ENCODE measurements at regions not wholly inside any gene's neighbourhood (a gene's known extent, or its start where the extent isn't known, plus 50 kb on each side); places are given as distances from the start of the nearest gene placed in this dataset.

DNA sequence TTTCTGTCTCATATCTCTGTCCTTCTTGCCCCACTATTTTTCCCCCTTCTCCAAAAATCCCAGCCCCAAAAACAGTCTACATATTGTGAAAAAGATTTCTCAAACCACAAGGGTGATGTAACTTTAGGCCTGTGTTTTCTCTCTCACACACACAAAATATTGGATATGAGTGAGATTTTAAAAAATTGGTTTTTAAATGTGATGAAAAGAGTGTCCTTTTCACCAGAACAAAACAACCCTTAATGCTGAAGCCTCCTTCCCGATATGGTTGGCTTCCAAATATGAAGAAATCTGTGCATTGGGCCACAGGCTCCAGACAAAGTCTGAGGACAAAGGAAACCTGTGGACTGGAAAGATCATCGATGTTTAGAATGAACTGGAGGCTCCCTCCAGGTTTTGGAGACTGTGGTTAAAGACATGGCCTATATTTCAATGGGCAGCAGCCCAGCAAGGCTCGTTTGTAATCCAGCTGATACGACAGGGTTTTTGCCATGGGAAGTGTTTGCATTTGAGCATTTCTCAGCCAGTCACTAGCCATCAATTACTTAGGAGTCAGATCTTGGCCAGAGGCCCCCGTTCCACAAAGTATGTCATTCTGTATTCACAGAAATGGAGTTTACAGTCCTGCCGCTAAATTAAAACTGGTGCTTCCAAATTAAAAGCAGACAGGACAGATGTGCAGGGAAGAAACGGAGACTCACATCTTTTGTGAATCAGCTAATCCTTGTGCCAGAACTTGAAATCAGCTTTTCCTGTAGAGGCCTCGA is 546.3 kb downstream of the EBF1 start:
- peak; percentile 71 for DNase-seq

DNA sequence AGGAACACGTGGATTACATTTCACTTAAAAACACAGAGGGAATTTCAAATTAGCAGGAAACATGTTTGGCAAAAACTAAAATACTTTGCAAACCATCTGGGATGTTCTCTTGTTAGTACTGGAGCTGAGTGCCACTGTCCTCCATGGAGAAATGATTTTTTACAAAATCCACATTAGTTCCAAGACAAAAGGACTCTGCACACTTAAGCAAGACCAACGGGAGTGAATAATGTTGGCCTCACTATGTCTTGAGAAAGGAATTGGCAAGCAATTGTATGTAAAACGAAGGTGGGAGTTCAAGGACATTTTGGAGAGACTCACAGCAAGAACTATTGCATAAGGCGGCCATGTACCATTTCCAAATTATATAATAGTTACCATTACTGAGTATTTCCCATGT is 547.5 kb downstream of the EBF1 start:
- no peak for DNase-seq

GRCh38 chr5:158549311-158549710 is 550.4 kb downstream of the EBF1 start:
- DNase-seq, result no peak

- peak; percentile 32 for DNase-seq
Measured at GRCh38 chr5:158546748-158547147, 553.0 kb downstream of the EBF1 start.

DNA sequence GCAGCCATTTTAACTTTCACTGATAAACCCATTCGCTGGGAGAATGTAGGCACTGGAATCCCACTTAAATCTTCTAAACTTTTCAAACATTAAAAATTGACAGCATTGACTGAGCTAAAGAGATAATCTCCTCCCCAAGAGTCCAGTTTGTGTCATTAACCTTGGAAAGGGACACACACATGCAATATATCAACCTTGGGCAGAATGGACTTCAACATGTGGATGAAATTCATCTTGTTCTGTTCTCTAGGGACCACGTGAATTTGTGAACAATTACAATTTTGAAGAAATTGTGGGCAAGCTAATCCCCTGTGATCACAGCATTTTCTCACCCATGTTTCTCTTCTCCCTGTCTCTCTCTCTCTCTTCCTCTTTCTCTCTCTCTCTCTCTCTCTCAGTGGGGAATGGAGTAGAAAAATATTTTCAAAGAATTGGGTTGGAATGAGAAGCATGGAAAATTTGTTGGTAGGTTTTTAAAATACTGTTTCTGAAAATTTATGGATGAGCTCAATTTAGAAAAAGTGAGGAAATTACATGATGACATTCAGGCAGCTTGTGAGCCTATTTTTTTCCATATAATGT is 553.7 kb downstream of the EBF1 start:
- peak; percentile 55 for DNase-seq

GRCh38 chr5:158544388-158545339 is 555.1 kb downstream of the EBF1 start:
- no peak for DNase-seq

- DNase-seq, result peak; percentile 58
Measured at GRCh38 chr5:158543539-158544387, 556.0 kb downstream of the EBF1 start.

- DNase-seq, result no peak
Measured at GRCh38 chr5:158541536-158542297, 558.0 kb downstream of the EBF1 start.

DNA sequence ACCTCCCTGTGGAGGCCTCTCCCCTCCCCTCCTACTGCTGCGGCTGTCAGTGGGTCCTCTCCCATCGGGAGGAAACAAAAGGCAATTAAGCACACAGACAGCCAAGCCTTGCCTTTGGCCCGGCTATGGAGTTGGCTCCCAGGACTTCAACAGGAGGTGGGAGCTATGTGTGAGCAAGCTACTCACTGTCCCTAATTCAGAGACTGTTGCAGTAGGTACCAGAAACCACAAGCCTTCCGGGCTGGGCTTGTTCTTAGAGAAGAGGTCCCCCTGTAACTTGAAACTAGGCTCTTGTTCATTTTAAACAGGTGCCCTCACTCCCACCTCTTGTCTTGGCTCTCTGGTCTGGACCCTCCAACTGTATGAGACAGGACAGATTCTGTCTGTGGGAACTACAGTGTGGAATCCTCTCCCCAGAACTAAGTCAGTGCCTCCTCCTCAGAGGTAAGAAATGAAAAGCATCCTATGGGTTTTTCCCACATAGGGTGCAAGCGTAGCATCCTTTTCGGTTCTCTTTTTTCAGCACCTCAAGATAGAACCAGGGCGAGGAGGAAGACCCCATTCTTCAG is 561.1 kb downstream of the EBF1 start:
- no peak for DNase-seq

DNA sequence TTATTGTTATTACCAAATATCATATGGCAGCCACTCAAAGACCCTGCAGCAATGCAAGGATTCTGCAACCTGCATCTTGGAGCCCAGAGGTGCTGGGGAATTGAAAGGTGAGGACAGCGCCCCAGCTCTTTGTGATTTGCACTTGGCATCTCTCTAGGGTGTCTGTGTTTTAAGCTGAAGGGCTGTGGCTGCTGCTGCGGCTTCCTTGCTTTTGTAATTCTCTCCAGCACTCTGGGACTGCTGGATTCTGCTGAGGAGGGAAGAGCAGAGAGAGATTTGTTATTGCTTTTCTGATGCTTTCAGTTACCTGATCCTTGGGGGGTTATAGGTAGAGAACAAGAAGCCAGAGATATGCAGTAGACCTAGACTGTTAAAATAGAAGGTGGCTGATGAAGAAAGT is 562.4 kb downstream of the EBF1 start:
- no peak for DNase-seq

DNA sequence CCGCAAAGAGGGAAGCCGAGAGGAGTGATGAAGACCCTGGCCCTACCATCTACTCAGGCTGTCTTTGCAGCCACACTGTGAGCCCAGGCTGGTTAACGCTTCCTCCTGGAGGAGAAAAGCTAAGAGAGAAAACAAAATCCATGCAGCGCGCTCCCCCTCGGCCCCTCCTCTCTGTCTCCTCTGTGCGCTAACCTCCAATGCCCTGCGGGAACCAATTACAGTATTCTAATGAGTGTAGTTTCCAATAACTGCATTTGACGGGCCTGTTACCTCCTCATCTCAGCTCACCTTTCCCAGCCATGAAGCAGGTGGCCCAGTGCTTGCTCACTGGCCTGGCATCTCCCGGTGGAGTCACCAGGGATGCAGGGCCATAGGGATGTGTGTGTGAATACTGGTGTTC is 565.5 kb downstream of the EBF1 start:
- DNase-seq, result no peak

DNA sequence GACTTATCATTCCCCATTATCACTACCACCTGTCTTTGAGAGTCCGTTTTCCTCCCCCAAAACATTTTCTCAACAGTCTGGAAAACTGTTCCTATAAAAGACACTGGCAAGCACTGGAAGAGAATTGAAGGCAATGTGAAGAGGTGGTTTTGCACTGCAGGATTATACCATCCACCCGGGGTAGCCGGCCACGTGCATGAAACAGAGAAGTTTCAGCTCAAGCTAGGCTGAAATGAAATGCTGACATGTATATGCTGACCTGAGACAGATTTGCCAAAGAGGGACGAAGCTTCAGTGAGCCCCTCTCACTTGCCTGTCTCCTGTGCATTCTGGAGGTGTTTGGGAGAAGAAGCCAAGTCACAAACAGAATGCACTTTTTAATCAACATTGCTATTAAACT is 567.0 kb downstream of the EBF1 start:
- DNase-seq, result no peak

DNA sequence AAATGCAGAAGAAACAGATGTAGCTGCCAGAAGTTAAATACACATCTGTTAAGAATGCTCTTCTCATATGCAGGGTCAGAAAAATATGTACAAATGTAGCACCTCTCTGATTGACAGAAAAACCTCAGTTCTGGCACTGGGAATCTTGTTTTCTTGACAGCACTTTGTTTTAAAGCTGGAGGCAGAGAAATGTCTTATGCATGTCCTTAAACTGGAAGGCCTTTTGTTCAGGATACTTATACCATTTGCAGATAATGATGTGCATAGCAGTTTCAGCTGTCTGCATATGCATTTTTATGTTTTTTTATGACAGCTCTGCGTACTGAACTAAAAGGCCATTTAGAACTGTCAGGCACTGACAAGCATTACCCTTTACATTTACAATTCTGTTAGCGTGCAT is 567.9 kb downstream of the EBF1 start:
- peak; percentile 7 for DNase-seq

DNA sequence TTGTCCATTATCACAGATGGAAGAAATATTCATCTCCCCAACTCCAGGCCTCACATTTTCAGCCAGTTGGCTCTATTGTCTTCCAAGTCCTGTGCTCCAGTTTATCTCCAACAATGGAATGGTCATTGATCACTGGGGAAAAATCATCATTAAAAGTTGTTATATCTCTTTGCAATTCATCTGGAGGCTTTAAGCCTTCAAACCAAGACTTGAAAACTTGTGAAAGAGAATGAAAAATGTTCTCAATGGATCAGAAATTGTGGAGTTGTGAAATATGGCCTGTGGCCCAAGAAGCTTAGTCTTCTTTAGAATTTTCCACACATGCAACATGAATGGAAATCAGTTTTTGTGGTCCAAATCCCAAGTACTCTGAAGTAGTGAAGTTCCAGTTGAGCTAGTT is 569.6 kb downstream of the EBF1 start:
- DNase-seq, result no peak

- DNase-seq, result no peak
Measured at GRCh38 chr5:158529454-158529853, 570.3 kb downstream of the EBF1 start.

DNA sequence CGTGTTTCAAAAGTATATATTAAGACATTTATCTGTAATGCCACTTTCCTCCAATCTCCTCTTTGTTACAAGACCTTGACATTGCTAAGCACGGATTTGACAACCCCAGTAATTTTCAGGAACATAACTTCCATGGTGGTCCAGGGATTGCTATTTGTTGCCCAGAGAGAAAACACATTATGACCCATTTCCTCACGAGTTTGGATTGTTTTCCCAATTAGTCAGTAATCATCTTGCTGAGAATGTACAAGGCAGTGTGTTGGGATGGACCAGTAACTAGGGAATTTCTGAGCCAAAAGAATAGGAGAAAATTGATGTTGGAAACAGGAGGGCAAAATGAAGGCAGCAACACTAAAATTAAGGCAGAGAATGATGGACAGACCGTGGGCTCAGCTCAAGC is 574.1 kb downstream of the EBF1 start:
- DNase-seq, result peak; percentile 49

- DNase-seq, result no peak
Measured at GRCh38 chr5:158524070-158524469, 575.6 kb downstream of the EBF1 start.

DNA sequence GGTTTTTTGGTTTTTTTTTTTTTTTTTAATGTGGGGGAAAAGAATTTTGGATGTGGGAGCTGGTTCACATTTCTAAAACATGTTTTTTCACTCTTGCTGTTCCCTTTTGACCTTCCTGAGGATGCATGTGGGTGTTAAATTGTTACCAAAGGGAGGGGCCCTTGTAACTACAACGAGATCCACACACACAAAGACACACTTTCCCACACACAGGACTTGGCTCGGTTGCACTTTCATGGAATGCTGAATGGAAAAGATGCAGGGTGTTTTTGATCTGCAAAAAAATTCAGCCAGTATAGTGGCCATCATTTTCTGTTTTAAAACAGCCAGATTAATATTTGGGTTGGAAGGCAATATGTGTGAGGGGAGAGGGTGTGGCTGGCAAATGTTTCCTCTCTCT is 576.9 kb downstream of the EBF1 start:
- DNase-seq, result peak; percentile 63

DNA sequence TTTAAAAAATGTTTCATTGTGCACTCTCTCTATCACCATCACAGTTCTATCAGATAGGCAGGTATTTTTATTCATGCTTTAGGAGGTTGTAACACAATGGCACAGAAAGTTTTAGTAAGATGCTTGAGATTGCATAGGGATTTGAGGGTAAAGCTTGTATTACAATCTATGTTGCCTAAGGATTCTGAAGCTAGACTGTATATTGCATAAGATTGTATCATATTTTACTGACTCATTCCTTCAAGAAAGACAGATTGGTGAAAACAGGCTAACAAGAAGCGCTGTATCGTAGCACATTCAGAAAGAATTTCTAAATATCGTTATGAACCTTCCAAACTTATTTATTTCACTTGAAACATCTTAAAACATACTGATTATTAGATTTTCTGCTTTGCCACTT is 577.7 kb downstream of the EBF1 start:
- DNase-seq, result peak; percentile 78

DNA sequence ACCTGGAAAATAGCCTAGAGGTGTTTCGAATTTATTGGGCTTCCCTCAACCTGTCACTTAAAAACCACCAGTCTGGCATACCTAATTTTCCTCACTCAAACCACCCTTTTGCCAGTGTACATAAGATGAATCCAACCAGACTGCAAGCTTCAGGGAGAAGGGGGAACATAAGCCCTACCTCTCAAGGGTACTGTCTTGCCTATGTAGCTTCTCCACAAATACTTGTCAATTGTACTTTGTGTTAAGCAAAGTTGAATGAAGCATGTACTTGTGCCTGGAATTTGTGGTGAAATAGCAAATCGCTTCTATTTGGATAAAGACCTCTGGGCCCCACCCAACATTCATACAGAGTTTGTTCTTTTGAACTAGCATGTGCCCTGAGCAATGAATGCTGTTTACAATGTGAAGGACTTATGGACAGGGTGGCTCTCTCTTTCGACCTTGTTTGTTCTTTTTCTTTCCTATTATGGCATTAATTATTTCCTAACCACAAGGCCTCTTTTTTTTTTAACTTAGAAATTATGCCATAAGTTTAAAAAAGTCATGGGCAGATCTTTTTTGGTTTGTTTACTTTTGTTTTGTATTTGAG is 580.2 kb downstream of the EBF1 start:
- DNase-seq, result no peak

DNA sequence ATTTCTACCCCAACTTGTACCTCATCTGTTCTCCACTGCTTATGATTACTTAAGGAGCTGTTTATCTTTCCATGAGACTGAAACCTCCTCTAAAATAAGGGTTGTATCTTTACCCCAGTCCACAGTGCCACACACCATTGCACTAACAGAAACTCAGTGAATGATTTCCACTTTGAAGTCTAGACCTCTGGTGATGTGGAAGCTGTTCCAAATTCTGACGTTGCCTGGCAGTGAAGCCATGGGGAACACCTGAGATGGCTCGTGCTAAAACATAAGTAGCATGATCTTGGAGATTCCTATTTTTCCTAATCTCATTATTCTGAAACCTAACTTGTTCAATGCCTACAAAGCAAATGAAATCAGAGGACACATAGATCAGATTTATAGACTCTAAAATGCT is 583.2 kb downstream of the EBF1 start:
- DNase-seq, result no peak
